Stimulated activated naive CD8-positive, alpha-beta T cell treated with anti-CD3 and anti-CD28 coated beads, Interleukin-15, amount 100 ng/mL, for 72 hours (primary cell): ENCODE measurements at regions not wholly inside any gene's neighbourhood (a gene's known extent, or its start where the extent isn't known, plus 50 kb on each side); places are given as distances from the start of the nearest gene placed in this dataset.
A peak's percentile ranks its signal among the peaks of the same experiment; 100 is the strongest.
"Not testable (repeated sequence)": the region's sequence is repeated elsewhere in the genome, so short reads cannot be mapped to it uniquely, and the experiment has no call there.

ENCODE experiments used
- ATAC-seq: fragments of 150-1000 bp; cut with Tn5 transposase; 2 replicates; pipeline ENCODE4 v1.10.0; 2021; ENCODE audit warnings: mild to moderate bottlenecking, moderate library complexity
- DNase-seq, 2 donors: peaks; one replicate each; pipeline ENCODE4 v3.0.0; 2021 to 2022
- H3K27ac Mint-ChIP-seq, 2 donors: one replicate each; pipeline ENCODE4 v1.8.0; 2022; ENCODE audit warnings: mild to moderate bottlenecking in 2 of 2, mixed read lengths in 2 of 2, moderate library complexity in 2 of 2
- H3K27me3 Mint-ChIP-seq: one replicate; pipeline ENCODE4 v1.8.0; 2022; ENCODE audit warnings: mixed read lengths
- H3K4me1 Mint-ChIP-seq: one replicate; pipeline ENCODE4 v1.8.0; 2022; ENCODE audit warnings: mild to moderate bottlenecking, mixed read lengths
- H3K4me3 Mint-ChIP-seq, 2 donors: one replicate each; pipeline ENCODE4 v1.8.0; 2022; ENCODE audit warnings: mild to moderate bottlenecking in 2 of 2, mixed read lengths in 2 of 2, moderate library complexity in 1 of 2
- H3K9me3 Mint-ChIP-seq, 2 donors: one replicate each; pipeline ENCODE4 v1.8.0; 2022; ENCODE audit warnings: mixed read lengths in 2 of 2

- DNase-seq (no peak), ATAC-seq (no peak)
- Mint-ChIP-seq H3K9me3 (peaks cover 0 to 5% of the 10 kb centered on the region in 2 donors), H3K4me3 (no peak overlapping the region), H3K4me1 (no peaks in the 10 kb centered on the region), H3K27ac (no peak overlapping the region), H3K27me3 (no peaks in the 10 kb centered on the region)
These were observed 508.6 kb downstream of the UTRN start for GRCh38 chr6:144793744-144794143.

- not testable (repeated sequence) for H3K4me1 Mint-ChIP-seq, H3K27me3 Mint-ChIP-seq, H3K27ac Mint-ChIP-seq, DNase-seq, H3K4me3 Mint-ChIP-seq, H3K9me3 Mint-ChIP-seq, ATAC-seq
These were observed 509.9 kb downstream of the UTRN start for GRCh38 chr6:144795022-144795421.

- Mint-ChIP-seq H3K9me3 (peaks cover 0 to 5% of the 10 kb centered on the region in 2 donors), H3K4me1 (no peaks in the 10 kb centered on the region), H3K27me3 (no peaks in the 10 kb centered on the region), H3K27ac (no peak overlapping the region), H3K4me3 (no peak overlapping the region)
- DNase-seq, result no peak
- ATAC-seq, result no peak
These were observed 510.9 kb downstream of the UTRN start for GRCh38 chr6:144796070-144796469.

GRCh38 chr6:144797881-144798589, 512.9 kb downstream of the UTRN start:
- no peak overlapping the region for H3K27ac Mint-ChIP-seq
- peaks cover 0 to 5% of the 10 kb centered on the region in 2 donors for H3K9me3 Mint-ChIP-seq
- H3K4me1 Mint-ChIP-seq, result no peaks in the 10 kb centered on the region
- no peak overlapping the region for H3K4me3 Mint-ChIP-seq
- DNase-seq (no peak), ATAC-seq (no peak)
- no peaks in the 10 kb centered on the region for H3K27me3 Mint-ChIP-seq

- Mint-ChIP-seq H3K9me3 (no peaks in the 10 kb centered on the region), H3K27me3 (no peaks in the 10 kb centered on the region), H3K27ac (no peak overlapping the region), H3K4me3 (no peak overlapping the region), H3K4me1 (peaks cover 4% of the 10 kb centered on the region)
- ATAC-seq (no peak), DNase-seq (no peak)
These were observed 519.2 kb downstream of the UTRN start for GRCh38 chr6:144804246-144804790.

GRCh38 chr6:144805049-144805448, 519.9 kb downstream of the UTRN start:
- H3K27ac Mint-ChIP-seq, result no peak overlapping the region
- no peak overlapping the region for H3K4me3 Mint-ChIP-seq
- peaks cover 4% of the 10 kb centered on the region for H3K4me1 Mint-ChIP-seq
- DNase-seq, result no peak
- ATAC-seq, result no peak
- H3K9me3 Mint-ChIP-seq, result no peaks in the 10 kb centered on the region
- H3K27me3 Mint-ChIP-seq, result no peaks in the 10 kb centered on the region

GRCh38 chr6:144806222-144806621, 521.1 kb downstream of the UTRN start:
- no peak for ATAC-seq
- H3K4me1 Mint-ChIP-seq, result peaks cover 4% of the 10 kb centered on the region
- no peak overlapping the region for H3K27ac Mint-ChIP-seq

GRCh38 chr6:144809120-144809519, 524.0 kb downstream of the UTRN start:
- Mint-ChIP-seq H3K4me1 (peaks cover 4% of the 10 kb centered on the region), H3K9me3 (no peaks in the 10 kb centered on the region), H3K27ac (peak overlapping the region; percentile 14 to 20), H3K4me3 (no peak overlapping the region), H3K27me3 (no peaks in the 10 kb centered on the region)
- ATAC-seq, result no peak
- no peak for DNase-seq

More at GRCh38 chr6:144806222-144806621, 521.1 kb downstream of the UTRN start:
- Mint-ChIP-seq H3K9me3 (no peaks in the 10 kb centered on the region), H3K27me3 (no peaks in the 10 kb centered on the region), H3K4me3 (no peak overlapping the region)
- no peak for DNase-seq

GRCh38 chr6:144809969-144810368, 524.8 kb downstream of the UTRN start:
- DNase-seq, result no peak
- H3K27me3 Mint-ChIP-seq, result no peaks in the 10 kb centered on the region
- no peak overlapping the region for H3K4me3 Mint-ChIP-seq
- H3K9me3 Mint-ChIP-seq, result no peaks in the 10 kb centered on the region
- H3K4me1 Mint-ChIP-seq, result peaks cover 4% of the 10 kb centered on the region
- no peak for ATAC-seq
- H3K27ac Mint-ChIP-seq, result no peak overlapping the region

GRCh38 chr6:144811140-144811539, 526.0 kb downstream of the UTRN start:
- DNase-seq, result no peak
- Mint-ChIP-seq H3K4me3 (no peak overlapping the region), H3K4me1 (peaks cover 4% of the 10 kb centered on the region), H3K27ac (no peak overlapping the region), H3K27me3 (no peaks in the 10 kb centered on the region), H3K9me3 (no peaks in the 10 kb centered on the region)
- no peak for ATAC-seq

GRCh38 chr6:144816936-144817335, 531.8 kb downstream of the UTRN start:
- Mint-ChIP-seq H3K27me3 (no peaks in the 10 kb centered on the region), H3K4me3 (no peak overlapping the region), H3K4me1 (peaks cover 15% of the 10 kb centered on the region), H3K9me3 (no peaks in the 10 kb centered on the region), H3K27ac (no peak overlapping the region)
- DNase-seq, result no peak
- no peak for ATAC-seq

GRCh38 chr6:144820270-144820669, 535.1 kb downstream of the UTRN start:
- H3K9me3 Mint-ChIP-seq, result no peaks in the 10 kb centered on the region
- H3K27me3 Mint-ChIP-seq, result no peaks in the 10 kb centered on the region
- H3K4me1 Mint-ChIP-seq, result peaks cover 15% of the 10 kb centered on the region
- ATAC-seq (peak; percentile 81), DNase-seq (no peak)
- H3K4me3 Mint-ChIP-seq, result no peak overlapping the region
- no peak overlapping the region for H3K27ac Mint-ChIP-seq

- Mint-ChIP-seq H3K9me3 (no peaks in the 10 kb centered on the region), H3K27ac (no peak overlapping the region)
- no peak for ATAC-seq
These were observed 538.0 kb downstream of the UTRN start for GRCh38 chr6:144823131-144823530.

GRCh38 chr6:144824018-144824417, 538.9 kb downstream of the UTRN start:
- ATAC-seq (no peak), DNase-seq (no peak)
- Mint-ChIP-seq H3K27ac (no peak overlapping the region), H3K9me3 (no peaks in the 10 kb centered on the region), H3K4me1 (peaks cover 13% of the 10 kb centered on the region), H3K4me3 (no peak overlapping the region), H3K27me3 (no peaks in the 10 kb centered on the region)

More at GRCh38 chr6:144823131-144823530, 538.0 kb downstream of the UTRN start:
- Mint-ChIP-seq H3K27me3 (no peaks in the 10 kb centered on the region), H3K4me1 (peaks cover 15% of the 10 kb centered on the region), H3K4me3 (no peak overlapping the region)
- DNase-seq, result no peak

- H3K27ac Mint-ChIP-seq, result no peak overlapping the region
- H3K9me3 Mint-ChIP-seq, result no peaks in the 10 kb centered on the region
- no peak for ATAC-seq
- no peaks in the 10 kb centered on the region for H3K4me1 Mint-ChIP-seq
- no peaks in the 10 kb centered on the region for H3K27me3 Mint-ChIP-seq
- H3K4me3 Mint-ChIP-seq, result no peak overlapping the region
- no peak for DNase-seq
These were observed 549.4 kb downstream of the UTRN start for GRCh38 chr6:144834426-144835038.

GRCh38 chr6:144835322-144835973, 550.3 kb downstream of the UTRN start:
- Mint-ChIP-seq H3K9me3 (no peaks in the 10 kb centered on the region), H3K4me1 (no peaks in the 10 kb centered on the region), H3K27ac (no peak overlapping the region), H3K27me3 (no peaks in the 10 kb centered on the region), H3K4me3 (no peak overlapping the region)
- ATAC-seq (no peak), DNase-seq (no peak)
